ENCODE measurements at regions not wholly inside any gene's neighbourhood (a gene's known extent, or its start where the extent isn't known, plus 50 kb on each side); places are given as distances from the start of the nearest gene placed in this dataset.

GRCh38 chr3:182078929-182079328, 367.2 kb downstream of the SOX2 start:
- DNase-seq (ENCODE audit: low spot score): no peak

GRCh38 chr3:182081096-182081495, 369.4 kb downstream of the SOX2 start:
- no peak for DNase-seq (ENCODE audit: low spot score)

- DNase-seq (ENCODE audit: low spot score): no peak
Observed at GRCh38 chr3:182083112-182083511, 371.4 kb downstream of the SOX2 start.

- DNase-seq (ENCODE audit: low spot score): no peak
Observed at GRCh38 chr3:182092662-182093262, 381.0 kb downstream of the SOX2 start.

GRCh38 chr3:182094321-182094720, 382.6 kb downstream of the SOX2 start:
- DNase-seq (ENCODE audit: low spot score): no peak

GRCh38 chr3:182104881-182105280, 393.2 kb downstream of the SOX2 start:
- no peak for DNase-seq (ENCODE audit: low spot score)

GRCh38 chr3:182105875-182106274, 394.1 kb downstream of the SOX2 start:
- DNase-seq (ENCODE audit: low spot score): no peak

- DNase-seq (ENCODE audit: low spot score): no peak
Observed at GRCh38 chr3:182108371-182108770, 396.6 kb downstream of the SOX2 start.

GRCh38 chr3:182111967-182112366, 400.2 kb downstream of the SOX2 start:
- DNase-seq (ENCODE audit: low spot score): no peak

GRCh38 chr3:182115328-182116015, 403.7 kb downstream of the SOX2 start:
- no peak for DNase-seq (ENCODE audit: low spot score)

- no peak for DNase-seq (ENCODE audit: low spot score)
Observed at GRCh38 chr3:182116386-182116785, 404.7 kb downstream of the SOX2 start.

GRCh38 chr3:182117131-182117530, 405.4 kb downstream of the SOX2 start:
- no peak for DNase-seq (ENCODE audit: low spot score)

GRCh38 chr3:182117583-182117982, 405.9 kb downstream of the SOX2 start:
- no peak for DNase-seq (ENCODE audit: low spot score)

- DNase-seq (ENCODE audit: low spot score): no peak
Observed at GRCh38 chr3:182118066-182118465, 406.3 kb downstream of the SOX2 start.

GRCh38 chr3:182121401-182121800, 409.7 kb downstream of the SOX2 start:
- DNase-seq (ENCODE audit: low spot score): no peak

GRCh38 chr3:182122779-182123178, 411.1 kb downstream of the SOX2 start:
- DNase-seq (ENCODE audit: low spot score): no peak

GRCh38 chr3:182124187-182124586, 412.5 kb downstream of the SOX2 start:
- DNase-seq (ENCODE audit: low spot score): no peak

GRCh38 chr3:182124716-182125115, 413.0 kb downstream of the SOX2 start:
- no peak for DNase-seq (ENCODE audit: low spot score)

- no peak for DNase-seq (ENCODE audit: low spot score)
Observed at GRCh38 chr3:182129740-182130139, 418.0 kb downstream of the SOX2 start.

- no peak for DNase-seq (ENCODE audit: low spot score)
Observed at GRCh38 chr3:182133752-182134151, 422.0 kb downstream of the SOX2 start.

GRCh38 chr3:182135056-182135455, 423.3 kb downstream of the SOX2 start:
- DNase-seq (ENCODE audit: low spot score): no peak

GRCh38 chr3:182136008-182136910, 424.5 kb downstream of the SOX2 start:
- DNase-seq (ENCODE audit: low spot score): no peak

GRCh38 chr3:182138393-182138792, 426.7 kb downstream of the SOX2 start:
- no peak for DNase-seq (ENCODE audit: low spot score)

Measured in left forelimb (tissue), 1 donor.